Kasumi-1 (cell line): ENCODE measurements at regions not wholly inside any gene's neighbourhood (a gene's known extent, or its start where the extent isn't known, plus 50 kb on each side); places are given as distances from the start of the nearest gene placed in this dataset.
"Not testable (repeated sequence)": the region's sequence is repeated elsewhere in the genome, so short reads cannot be mapped to it uniquely, and the experiment has no call there.

Source experiments
- DNase-seq, 2 experiments: peaks; one replicate each; lab custom pipeline; 2025; lab: John Stamatoyannopoulos, UW

GRCh38 chr14:88983755-88984154 lies 159.3 kb downstream of the TTC8 start:
- no peak for DNase-seq

GRCh38 chr14:88985654-88986053 lies 161.2 kb downstream of the TTC8 start:
- DNase-seq = no peak

- no peak for DNase-seq
Measured at GRCh38 chr14:88986146-88986841, 161.8 kb downstream of the TTC8 start.

GRCh38 chr14:88986908-88987307 lies 162.5 kb downstream of the TTC8 start:
- DNase-seq = not testable (repeated sequence)

- no peak for DNase-seq
Measured at GRCh38 chr14:88987516-88987915, 163.1 kb downstream of the TTC8 start.

GRCh38 chr14:88989911-88990310 lies 165.5 kb downstream of the TTC8 start:
- no peak for DNase-seq

GRCh38 chr14:88990856-88991255 lies 166.4 kb downstream of the TTC8 start:
- DNase-seq = peak; percentile 3 to 4

- no peak for DNase-seq
Measured at GRCh38 chr14:88992011-88992410, 167.6 kb downstream of the TTC8 start.

GRCh38 chr14:88993946-88994345 lies 169.5 kb downstream of the TTC8 start:
- DNase-seq = no peak

- no peak for DNase-seq
Measured at GRCh38 chr14:88995437-88996198, 171.2 kb downstream of the TTC8 start.

GRCh38 chr14:88998027-88998426 lies 173.6 kb downstream of the TTC8 start:
- no peak for DNase-seq

GRCh38 chr14:88999137-88999536 lies 174.7 kb downstream of the TTC8 start:
- DNase-seq = no peak

GRCh38 chr14:89000007-89000942 lies 175.8 kb downstream of the TTC8 start:
- DNase-seq = peak; percentile 65 to 68

GRCh38 chr14:89004166-89004565 lies 179.7 kb downstream of the TTC8 start:
- DNase-seq = peak in 1 of 2 experiments; percentile 27

GRCh38 chr14:89007906-89008305 lies 183.5 kb downstream of the TTC8 start:
- DNase-seq = no peak

GRCh38 chr14:89011355-89012281 lies 187.2 kb downstream of the TTC8 start:
- DNase-seq = no peak

- no peak for DNase-seq
Measured at GRCh38 chr14:89012282-89013097, 188.0 kb downstream of the TTC8 start.

GRCh38 chr14:89013098-89013504 lies 188.7 kb downstream of the TTC8 start:
- DNase-seq = peak; percentile 40 to 51

- no peak for DNase-seq
Measured at GRCh38 chr14:89013698-89014568, 189.5 kb downstream of the TTC8 start.

GRCh38 chr14:89014569-89014850 lies 190.1 kb downstream of the TTC8 start:
- peak; percentile 71 to 84 for DNase-seq
